Liver (tissue), 7 donors: ENCODE measurements at regions not wholly inside any gene's neighbourhood (a gene's known extent, or its start where the extent isn't known, plus 50 kb on each side); places are given as distances from the start of the nearest gene placed in this dataset.

Experiments
- DNase-seq: peaks from one replicate; pipeline ENCODE4 v3.0.0-alpha.2; 2017; ENCODE audit warnings: low spot score
- H3K27ac ChIP-seq, 2 donors: one replicate each; pipeline ENCODE4 v1.7.0; 2013; ENCODE audit warnings: inconsistent platforms in 2 of 2, low read length in 2 of 2, control low read depth in 1 of 2, low read depth in 1 of 2, mild to moderate bottlenecking in 1 of 2
- H3K27me3 ChIP-seq, 4 donors: one replicate each; pipeline versions ENCODE4 v1.6.1 to v1.7.0; 2013; ENCODE audit warnings: low read length in 3 of 4, inconsistent platforms in 1 of 4, mild to moderate bottlenecking in 1 of 4, moderate library complexity in 1 of 4; ENCODE audit not compliant: control insufficient read depth in 4 of 4, insufficient read depth in 4 of 4
- H3K36me3 ChIP-seq, 4 donors: one replicate each; pipeline versions ENCODE4 v1.6.1 to v1.7.0; 2013; ENCODE audit warnings: low read length in 3 of 4, mild to moderate bottlenecking in 3 of 4, low read depth in 1 of 4, moderate library complexity in 1 of 4; ENCODE audit not compliant: control insufficient read depth in 4 of 4, insufficient read depth in 3 of 4
- H3K4me1 ChIP-seq, 4 donors: one replicate each; pipeline versions ENCODE4 v1.6.1 to v1.7.0; 2013; ENCODE audit warnings: low read length in 3 of 4, mild to moderate bottlenecking in 3 of 4, moderate library complexity in 1 of 4; ENCODE audit not compliant: control insufficient read depth in 4 of 4, insufficient read depth in 4 of 4
- H3K4me3 ChIP-seq, 3 donors: one replicate each; pipeline versions ENCODE4 v1.6.1 to v1.7.0; 2013; ENCODE audit warnings: low read length in 3 of 3, control low read depth in 1 of 3, low read depth in 1 of 3, mild to moderate bottlenecking in 1 of 3
- H3K9ac ChIP-seq, 2 donors: one replicate each; pipeline ENCODE4 v1.7.0; 2013; ENCODE audit warnings: low read length in 2 of 2, mild to moderate bottlenecking in 2 of 2, moderate library complexity in 2 of 2, control low read depth in 1 of 2, low read depth in 1 of 2
- H3K9me3 ChIP-seq, 4 donors: one replicate each; pipeline versions ENCODE4 v1.6.1 to v1.7.0; 2013; ENCODE audit warnings: low read length in 3 of 4; ENCODE audit not compliant: control insufficient read depth in 4 of 4
- ATF3 ChIP-seq: IDR thresholded peaks from 2 replicates; pipeline ENCODE4 v1.6.1; 2016; ENCODE audit warnings: antibody characterized with exemption
- EGR1 ChIP-seq, 2 donors: IDR thresholded peaks; 2 replicates each; pipeline ENCODE4 v1.6.1; 2016 to 2018; ENCODE audit warnings: antibody characterized with exemption in 2 of 2, low read depth in 2 of 2
- FOXA1 ChIP-seq: IDR thresholded peaks from 2 replicates; pipeline ENCODE4 v1.6.1; 2016; ENCODE audit warnings: antibody characterized with exemption
- GABPA ChIP-seq, 2 donors: IDR thresholded peaks in 1 of 2; conservative IDR thresholded peaks in 1 of 2; 2 replicates each; pipeline ENCODE4 v1.6.1; 2016; ENCODE audit warnings: antibody characterized with exemption in 2 of 2, mild to moderate bottlenecking in 1 of 2, moderate library complexity in 1 of 2
- HNF4A ChIP-seq, 2 donors: conservative IDR thresholded peaks; 2 replicates each; pipeline ENCODE4 v1.6.1; 2016; ENCODE audit warnings: antibody characterized with exemption in 2 of 2, mild to moderate bottlenecking in 2 of 2
- HNF4G ChIP-seq: IDR thresholded peaks from 2 replicates; pipeline ENCODE4 v1.6.1; 2016; ENCODE audit warnings: antibody characterized with exemption
- JUND ChIP-seq, 2 donors: IDR thresholded peaks; 2 replicates each; pipeline ENCODE4 v1.6.1; 2016; ENCODE audit warnings: antibody characterized with exemption in 2 of 2
- NR2F2 ChIP-seq: IDR thresholded peaks from 2 replicates; pipeline ENCODE4 v1.6.1; 2016; ENCODE audit warnings: antibody characterized with exemption
- REST ChIP-seq: IDR thresholded peaks from 2 replicates; pipeline ENCODE4 v1.6.1; 2016; ENCODE audit warnings: antibody characterized with exemption, mild to moderate bottlenecking
- RXRA ChIP-seq, 2 donors: IDR thresholded peaks; 2 replicates each; pipeline ENCODE4 v1.6.1; 2017 to 2018; ENCODE audit warnings: antibody characterized with exemption in 2 of 2, mild to moderate bottlenecking in 1 of 2
- SP1 ChIP-seq: IDR thresholded peaks from 2 replicates; pipeline ENCODE4 v1.6.1; 2018; ENCODE audit warnings: antibody characterized with exemption, mild to moderate bottlenecking
- TAF1 ChIP-seq: conservative IDR thresholded peaks from 2 replicates; pipeline ENCODE4 v1.6.1; 2016; ENCODE audit warnings: antibody characterized with exemption, mild to moderate bottlenecking
- YY1 ChIP-seq: IDR thresholded peaks from 2 replicates; pipeline ENCODE4 v1.6.1; 2016; ENCODE audit warnings: antibody characterized with exemption, mild to moderate bottlenecking
- ZBTB33 ChIP-seq: IDR thresholded peaks from 2 replicates; pipeline ENCODE4 v1.6.1; 2016; ENCODE audit warnings: antibody characterized with exemption
- WGBS: extraction: QIAGEN DNeasy Blood & Tissue Kit; methylation state at CpG from one replicate; pipeline ENCODE4 v1.1.7; 2013; 5-methylcytosine and 5-hydroxymethylcytosine counted together
- donor health status: healthy.
- donor health status: healthy.
- donor health status: healthy.
- donor health status: healthy.

- TF ChIP-seq YY1 (no peak), RXRA (IDR thresholded peaks at IDR 0.05) (no peak)
Observed at GRCh38 chr20:40029589-40029988, 659.4 kb downstream of the MAFB start (continued).

GRCh38 chr20:40019510-40019909, 669.5 kb downstream of the MAFB start:
- Histone ChIP-seq H3K4me1 (no peaks in the 10 kb centered on the region), H3K36me3 (peaks cover 0 to 3% (median 0%) of the 10 kb centered on the region in 4 donors), H3K9ac (no peak overlapping the region), H3K27ac (no peak overlapping the region), H3K27me3 (no peaks in the 10 kb centered on the region), H3K9me3 (no peaks in the 10 kb centered on the region), H3K4me3 (no peak overlapping the region)
- no peak for DNase-seq
- WGBS: 50% methylated on average over 5 of the region's 5 CpGs
- no peak for TF ChIP-seq SP1
- TF ChIP-seq RXRA (IDR thresholded peaks at IDR 0.05): no peak
- no peak for TF ChIP-seq NR2F2
- TF ChIP-seq JUND (IDR thresholded peaks at IDR 0.05): no peak
- TF ChIP-seq EGR1 (IDR thresholded peaks at IDR 0.05; ENCODE audit: low read depth in 2 of 2): no peak
- no peak for TF ChIP-seq HNF4A (conservative IDR thresholded peaks at IDR 0.05)
- TF ChIP-seq HNF4G: no peak
- TF ChIP-seq ATF3: no peak
- TF ChIP-seq TAF1: no peak
- TF ChIP-seq GABPA (IDR thresholded peaks at IDR 0.05 in 1 of 2, conservative IDR thresholded peaks at IDR 0.05 in 1 of 2): no peak
- no peak for TF ChIP-seq YY1
- no peak for TF ChIP-seq ZBTB33

GRCh38 chr20:40017765-40018164, 671.3 kb downstream of the MAFB start:
- 67% methylated on average over 1 of the region's 1 CpG for WGBS
- H3K27me3 ChIP-seq: no peaks in the 10 kb centered on the region
- no peak for TF ChIP-seq YY1
- no peak for TF ChIP-seq ATF3
- no peak for TF ChIP-seq REST
- TF ChIP-seq ZBTB33: no peak
- TF ChIP-seq TAF1: no peak
- TF ChIP-seq GABPA (IDR thresholded peaks at IDR 0.05 in 1 of 2, conservative IDR thresholded peaks at IDR 0.05 in 1 of 2): no peak
- no peak for TF ChIP-seq EGR1 (IDR thresholded peaks at IDR 0.05; ENCODE audit: low read depth in 2 of 2)
- TF ChIP-seq RXRA (IDR thresholded peaks at IDR 0.05): no peak
- no peak for TF ChIP-seq SP1
- TF ChIP-seq FOXA1: no peak
- H3K9me3 ChIP-seq: no peaks in the 10 kb centered on the region
- H3K9ac ChIP-seq: no peak overlapping the region
- H3K4me3 ChIP-seq: no peak overlapping the region
- no peak overlapping the region for H3K27ac ChIP-seq
- H3K36me3 ChIP-seq: no peaks in the 10 kb centered on the region
- DNase-seq: no peak
- no peaks in the 10 kb centered on the region for H3K4me1 ChIP-seq
